Heart left ventricle (tissue), 13 donors: ENCODE measurements at regions not wholly inside any gene's neighbourhood (a gene's known extent, or its start where the extent isn't known, plus 50 kb on each side); places are given as distances from the start of the nearest gene placed in this dataset.

Experiments used
- CTCF ChIP-seq, 12 donors: fragments of 200-600 bp; sonication (generic) in 4 of 12; IDR thresholded peaks; one replicate each; pipeline versions ENCODE4 v1.5.0 to v1.8.0; 2018 to 2022; ENCODE audit warnings: antibody characterized with exemption in 12 of 12, mild to moderate bottlenecking in 5 of 12
- POLR2A ChIP-seq, 2 donors: fragments of 450-650 bp; IDR thresholded peaks; one replicate each; pipeline ENCODE4 v1.6.1; 2017; ENCODE audit warnings: antibody characterized with exemption in 2 of 2, mild to moderate bottlenecking in 2 of 2, moderate library complexity in 2 of 2
- donor health status: ischemic (EF 13 %, LVEDD 7.1; RV severe dilation, severe dysfunction).
- donor health status: DM: no; HTN: yes; CAD: no.
- donor health status: DM: no; HTN: no; CAD: no.
- donor health status: ischemic (EF 25% LVEDD 6.9; RV normal size, moderate dysfunction).
- donor health status: ischemic (EF 25% LVEDD 5.7; RV mildly dilated, moderate dysfunction).
- donor health status: ischemic (EF 35%, LVEDD 5.7; RV mildly dilated, moderate dysfunction).
- donor health status: nonischemic (EF 11% LVEDD 7.7; RV severe dilation, severe dysfunction).
- donor health status: DM: yes; HTN: yes; CAD: no.
- donor health status: PGD.
- donor health status: ischemic (EF 29% LVEDD 5.4; RV normal size, mild dysfunction).
- donor health status: nonischemic (EF 23%, LVEDD 6.1; RV moderate dilation, normal function).

GRCh38 chr7:23918856-23919255, 208.8 kb downstream of the STK31 start:
- TF ChIP-seq CTCF (IDR thresholded peaks at IDR 0.05) (no peak), POLR2A (IDR thresholded peaks at IDR 0.05) (no peak)
